ENCODE measurements at regions not wholly inside any gene's neighbourhood (a gene's known extent, or its start where the extent isn't known, plus 50 kb on each side); places are given as distances from the start of the nearest gene placed in this dataset.
A peak's percentile ranks its signal among the peaks of the same experiment; 100 is the strongest.
"Not testable (repeated sequence)": the region's sequence is repeated elsewhere in the genome, so short reads cannot be mapped to it uniquely, and the experiment has no call there.

GRCh38 chr15:98085003-98085639, 124.6 kb downstream of the ARRDC4 start:
- no peak overlapping the region for H3K27ac ChIP-seq
- TF ChIP-seq CTCF (conservative IDR thresholded peaks at IDR 0.05) (peak; percentile 73), ZFX (IDR thresholded peaks at IDR 0.05) (no peak)

- not testable (repeated sequence) for H3K27ac ChIP-seq
Observed at GRCh38 chr15:98088307-98088945, 127.9 kb downstream of the ARRDC4 start.

- not testable (repeated sequence) for H3K27ac ChIP-seq
Observed at GRCh38 chr15:98089352-98089751, 128.8 kb downstream of the ARRDC4 start.

- H3K27ac ChIP-seq, result not testable (repeated sequence)
Observed at GRCh38 chr15:98097986-98098385, 137.5 kb downstream of the ARRDC4 start.

- H3K27ac ChIP-seq, result not testable (repeated sequence)
Observed at GRCh38 chr15:98100606-98101005, 140.1 kb downstream of the ARRDC4 start.

- TF ChIP-seq ZFX (IDR thresholded peaks at IDR 0.05), result no peak
- no peak for TF ChIP-seq CTCF (conservative IDR thresholded peaks at IDR 0.05)
- no peak overlapping the region for H3K27ac ChIP-seq
Observed at GRCh38 chr15:98103570-98103969, 143.1 kb downstream of the ARRDC4 start.

- H3K27ac ChIP-seq, result not testable (repeated sequence)
Observed at GRCh38 chr15:98104386-98105151, 144.1 kb downstream of the ARRDC4 start.

GRCh38 chr15:98106615-98107194, 146.2 kb downstream of the ARRDC4 start:
- not testable (repeated sequence) for H3K27ac ChIP-seq

- no peak for TF ChIP-seq CTCF (conservative IDR thresholded peaks at IDR 0.05)
- no peak for TF ChIP-seq ZFX (IDR thresholded peaks at IDR 0.05)
- H3K27ac ChIP-seq, result no peak overlapping the region
Observed at GRCh38 chr15:98111806-98112205, 151.3 kb downstream of the ARRDC4 start.

- TF ChIP-seq ZFX (IDR thresholded peaks at IDR 0.05) (no peak), CTCF (conservative IDR thresholded peaks at IDR 0.05) (no peak)
Observed at GRCh38 chr15:98113327-98113726, 152.8 kb downstream of the ARRDC4 start.

More at GRCh38 chr15:98113327-98113726, 152.8 kb downstream of the ARRDC4 start:
- H3K27ac ChIP-seq, result no peak overlapping the region
